ENCODE measurements at regions not wholly inside any gene's neighbourhood (a gene's known extent, or its start where the extent isn't known, plus 50 kb on each side); places are given as distances from the start of the nearest gene placed in this dataset.

DNA sequence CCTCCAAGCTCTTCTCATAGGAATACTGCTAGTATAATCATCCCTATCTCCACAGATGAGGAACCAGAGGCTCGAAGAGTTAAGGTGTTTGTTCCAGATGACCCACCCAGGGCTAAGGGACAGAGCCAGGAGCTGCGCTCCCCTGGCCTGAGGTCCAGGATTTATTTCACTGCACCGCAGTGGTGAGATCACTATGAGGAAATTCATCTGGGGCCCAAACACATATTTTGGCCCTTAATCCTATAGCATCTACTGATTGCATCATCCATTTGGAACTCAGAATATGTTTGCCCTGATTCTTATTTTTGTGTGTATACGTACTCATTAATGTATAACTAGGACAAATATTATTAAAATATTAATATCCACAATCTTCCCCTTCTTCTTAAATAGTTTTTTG is 100.1 kb upstream of the RBPJ start:
- TF ChIP-seq, protein P1, sequence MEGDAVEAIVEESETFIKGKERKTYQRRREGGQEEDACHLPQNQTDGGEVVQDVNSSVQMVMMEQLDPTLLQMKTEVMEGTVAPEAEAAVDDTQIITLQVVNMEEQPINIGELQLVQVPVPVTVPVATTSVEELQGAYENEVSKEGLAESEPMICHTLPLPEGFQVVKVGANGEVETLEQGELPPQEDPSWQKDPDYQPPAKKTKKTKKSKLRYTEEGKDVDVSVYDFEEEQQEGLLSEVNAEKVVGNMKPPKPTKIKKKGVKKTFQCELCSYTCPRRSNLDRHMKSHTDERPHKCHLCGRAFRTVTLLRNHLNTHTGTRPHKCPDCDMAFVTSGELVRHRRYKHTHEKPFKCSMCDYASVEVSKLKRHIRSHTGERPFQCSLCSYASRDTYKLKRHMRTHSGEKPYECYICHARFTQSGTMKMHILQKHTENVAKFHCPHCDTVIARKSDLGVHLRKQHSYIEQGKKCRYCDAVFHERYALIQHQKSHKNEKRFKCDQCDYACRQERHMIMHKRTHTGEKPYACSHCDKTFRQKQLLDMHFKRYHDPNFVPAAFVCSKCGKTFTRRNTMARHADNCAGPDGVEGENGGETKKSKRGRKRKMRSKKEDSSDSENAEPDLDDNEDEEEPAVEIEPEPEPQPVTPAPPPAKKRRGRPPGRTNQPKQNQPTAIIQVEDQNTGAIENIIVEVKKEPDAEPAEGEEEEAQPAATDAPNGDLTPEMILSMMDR (IDR thresholded peaks at IDR 0.05; ENCODE audit: low read length): no peak
- TF ChIP-seq EZH2 (IDR thresholded peaks at IDR 0.05; ENCODE audit: borderline replicate concordance, low read length): no peak

Measured in OCI-LY1 (cell line).